PC-9 (cell line): ENCODE measurements at regions not wholly inside any gene's neighbourhood (a gene's known extent, or its start where the extent isn't known, plus 50 kb on each side); places are given as distances from the start of the nearest gene placed in this dataset.

ENCODE experiments used
- EZH2 ChIP-seq: fragments of 200-600 bp; sonication (generic); IDR thresholded peaks from 2 replicates; pipeline ENCODE4 v1.8.0; 2017; ENCODE audit warnings: antibody characterized with exemption, low read depth
- TF ChIP-seq, protein P1 (sequence below): fragments of 200-600 bp; sonication (generic); conservative IDR thresholded peaks from 2 replicates; pipeline ENCODE4 v1.6.1; 2017; ENCODE audit warnings: mixed run types, antibody characterized with exemption, mild to moderate bottlenecking, moderate library complexity

DNA sequence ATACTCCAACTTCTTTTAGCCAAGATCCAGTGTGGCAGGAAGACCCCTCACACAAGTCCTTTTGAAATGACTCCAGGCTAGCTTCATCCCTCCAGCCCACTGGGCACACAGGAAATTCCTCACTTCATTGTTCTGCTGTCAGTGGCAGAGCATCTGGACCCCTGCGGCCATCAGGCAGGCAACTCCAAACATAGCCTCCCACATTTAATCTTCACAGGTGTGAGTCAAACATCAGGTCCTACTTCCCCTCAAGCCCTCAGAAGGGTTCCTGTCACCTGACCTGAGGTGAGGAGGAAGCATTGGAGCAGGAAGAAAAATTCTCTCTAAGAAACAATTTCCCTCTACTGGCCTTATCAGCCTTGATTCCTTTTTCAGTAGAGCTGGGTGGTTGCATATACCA is 51.1 kb upstream of the C1GALT1 start:
- TF ChIP-seq, protein P1, sequence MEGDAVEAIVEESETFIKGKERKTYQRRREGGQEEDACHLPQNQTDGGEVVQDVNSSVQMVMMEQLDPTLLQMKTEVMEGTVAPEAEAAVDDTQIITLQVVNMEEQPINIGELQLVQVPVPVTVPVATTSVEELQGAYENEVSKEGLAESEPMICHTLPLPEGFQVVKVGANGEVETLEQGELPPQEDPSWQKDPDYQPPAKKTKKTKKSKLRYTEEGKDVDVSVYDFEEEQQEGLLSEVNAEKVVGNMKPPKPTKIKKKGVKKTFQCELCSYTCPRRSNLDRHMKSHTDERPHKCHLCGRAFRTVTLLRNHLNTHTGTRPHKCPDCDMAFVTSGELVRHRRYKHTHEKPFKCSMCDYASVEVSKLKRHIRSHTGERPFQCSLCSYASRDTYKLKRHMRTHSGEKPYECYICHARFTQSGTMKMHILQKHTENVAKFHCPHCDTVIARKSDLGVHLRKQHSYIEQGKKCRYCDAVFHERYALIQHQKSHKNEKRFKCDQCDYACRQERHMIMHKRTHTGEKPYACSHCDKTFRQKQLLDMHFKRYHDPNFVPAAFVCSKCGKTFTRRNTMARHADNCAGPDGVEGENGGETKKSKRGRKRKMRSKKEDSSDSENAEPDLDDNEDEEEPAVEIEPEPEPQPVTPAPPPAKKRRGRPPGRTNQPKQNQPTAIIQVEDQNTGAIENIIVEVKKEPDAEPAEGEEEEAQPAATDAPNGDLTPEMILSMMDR: no peak
- TF ChIP-seq EZH2: no peak
